Heart right ventricle (tissue), 16 donors: ENCODE measurements at regions not wholly inside any gene's neighbourhood (a gene's known extent, or its start where the extent isn't known, plus 50 kb on each side); places are given as distances from the start of the nearest gene placed in this dataset.

Experiments
- ATAC-seq, 8 donors: fragments of 200-7000 bp; cut with Tn5 transposase; one replicate each; pipeline ENCODE4 v1.9.1; 2020; ENCODE audit warnings: mild to moderate bottlenecking in 8 of 8, moderate library complexity in 8 of 8, moderate number of reproducible peaks in 1 of 8
- DNase-seq, 2 donors: peaks; one replicate each; pipeline ENCODE4 v3.0.0-alpha.2; 2020
- H3K27ac ChIP-seq, 10 donors: fragments of 200-600 bp; sonication (generic) in 2 of 10; one replicate each; pipeline versions ENCODE4 v1.5.0 to v1.8.0; 2020 to 2022; ENCODE audit warnings: mild to moderate bottlenecking in 3 of 10
- H3K27me3 ChIP-seq, 7 donors: fragments of 200-600 bp; one replicate each; pipeline ENCODE4 v1.8.0; 2021 to 2022; ENCODE audit warnings: mild to moderate bottlenecking in 2 of 7
- H3K36me3 ChIP-seq, 9 donors: fragments of 200-600 bp; sonication (generic) in 1 of 9; one replicate each; pipeline versions ENCODE4 v1.5.0 to v1.8.0; 2020 to 2022; ENCODE audit warnings: mild to moderate bottlenecking in 2 of 9
- H3K4me1 ChIP-seq, 9 donors: fragments of 200-600 bp; sonication (generic) in 1 of 9; one replicate each; pipeline versions ENCODE4 v1.5.0 to v1.8.0; 2020 to 2022; ENCODE audit warnings: mild to moderate bottlenecking in 4 of 9
- H3K4me3 ChIP-seq, 10 donors: fragments of 200-600 bp; sonication (generic) in 2 of 10; one replicate each; pipeline versions ENCODE4 v1.5.0 to v1.8.0; 2020 to 2022; ENCODE audit warnings: mild to moderate bottlenecking in 7 of 10, moderate library complexity in 2 of 10
- H3K9me3 ChIP-seq, 11 donors: fragments of 200-600 bp in 10 of 11; sonication (generic) in 2 of 11; one replicate each; pipeline versions ENCODE4 v1.5.0 to v1.8.0; 2013 to 2022; ENCODE audit warnings: mild to moderate bottlenecking in 2 of 11, control low read depth in 1 of 11, moderate library complexity in 1 of 11
- CTCF ChIP-seq, 9 donors: fragments of 200-600 bp; sonication (generic) in 2 of 9; IDR thresholded peaks; one replicate each; pipeline versions ENCODE4 v1.5.0 to v1.8.0; 2021 to 2022; ENCODE audit warnings: antibody characterized with exemption in 9 of 9, mild to moderate bottlenecking in 5 of 9, moderate library complexity in 1 of 9
- WGBS, 2 donors: extraction: QIAGEN DNeasy Blood & Tissue Kit; methylation state at CpG; one replicate each; pipeline ENCODE4 v1.1.7; 2013; ENCODE audit warnings: inconsistent platforms in 1 of 2; 5-methylcytosine and 5-hydroxymethylcytosine counted together
- intact Hi-C, 10 donors: fragments of 100-400 bp; cut with DNase I; formaldehyde crosslinking; loops; one replicate each; pipeline versions ENCODE4 v1.11.1 to v1.14.2; 2022
- donor health status: Arrhythmogenic right ventricular cardiomyopathy.
- donor health status: ischemic (EF 13 %, LVEDD 7.1; RV severe dilation, severe dysfunction).
- donor health status: healthy with polysubstance abuse.
- donor health status: DM: no; HTN: yes; CAD: no.
- donor health status: DM: no; HTN: no; CAD: no.
- donor health status: ischemic (EF 25% LVEDD 6.9; RV normal size, moderate dysfunction).
- donor health status: ischemic (EF 25% LVEDD 5.7; RV mildly dilated, moderate dysfunction).
- donor health status: healthy.
- donor health status: DM: yes; HTN: yes; CAD: no.
- donor health status: Ischemic cardiomyopathy.
- donor health status: ischemic (EF 35%, LVEDD 5.7; RV mildly dilated, moderate dysfunction).
- donor health status: nonischemic (EF 11% LVEDD 7.7; RV severe dilation, severe dysfunction).
- donor health status: DM: yes; HTN: yes; CAD: no.
- donor health status: PGD.
- donor health status: ischemic (EF 29% LVEDD 5.4; RV normal size, mild dysfunction).
- donor health status: nonischemic (EF 23%, LVEDD 6.1; RV moderate dilation, normal function).

DNA sequence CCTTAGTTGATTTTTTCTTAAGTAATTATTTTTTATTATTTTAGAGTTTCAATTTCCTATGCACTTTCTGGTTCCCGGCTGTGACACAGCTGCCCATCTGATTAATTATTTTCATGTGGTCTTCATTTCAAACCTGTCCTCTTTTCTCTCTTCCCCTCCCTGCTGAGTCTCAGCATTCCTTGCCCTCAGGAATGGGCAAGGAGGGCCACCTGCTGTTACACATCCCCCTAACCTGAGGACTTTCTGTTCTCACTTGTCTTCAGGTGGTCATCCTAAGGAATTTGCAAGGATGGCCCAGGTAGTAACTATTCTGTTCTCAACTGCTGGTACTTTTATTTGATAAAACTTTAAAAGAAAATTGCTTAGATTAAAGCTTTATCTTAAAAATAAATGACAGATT lies 545.0 kb downstream of the OTOL1 start:
- no peak for DNase-seq
- no peaks in the 10 kb centered on the region for H3K4me1 ChIP-seq
- no peaks in the 10 kb centered on the region for H3K9me3 ChIP-seq
- H3K27ac ChIP-seq: no peak overlapping the region
- WGBS, 2 donors: 78 to 85% methylated on average over 1 of the region's 1 CpG
- H3K27me3 ChIP-seq: no peaks in the 10 kb centered on the region
- intact Hi-C loops: no loop called here
- ATAC-seq: no peak
- no peak for TF ChIP-seq CTCF (IDR thresholded peaks at IDR 0.05)
- no peaks in the 10 kb centered on the region for H3K36me3 ChIP-seq
- no peak overlapping the region for H3K4me3 ChIP-seq

DNA sequence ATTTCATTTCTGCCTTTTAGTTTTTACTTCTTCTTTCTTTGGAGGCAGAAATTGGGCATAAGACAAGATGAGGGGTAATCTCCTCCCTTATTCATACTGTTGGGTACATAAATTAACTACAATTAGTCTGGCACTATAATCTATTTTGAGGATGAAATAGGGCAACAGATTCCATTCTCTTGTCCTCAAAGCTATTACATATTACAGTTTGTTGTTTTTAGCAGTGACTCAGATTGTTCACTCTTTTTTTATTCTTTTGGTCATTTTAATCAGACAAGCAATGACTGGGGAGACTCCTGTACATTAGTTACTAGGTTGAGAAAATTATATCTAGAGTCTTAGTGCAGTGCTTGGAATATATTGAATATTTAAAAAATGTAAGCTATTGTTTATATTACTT lies 556.0 kb downstream of the OTOL1 start:
- no peaks in the 10 kb centered on the region for H3K27me3 ChIP-seq
- no peaks in the 10 kb centered on the region for H3K9me3 ChIP-seq
- intact Hi-C loops: no loop called here
- no peak overlapping the region for H3K4me3 ChIP-seq
- DNase-seq (no peak), ATAC-seq (no peak)
- H3K4me1 ChIP-seq: no peaks in the 10 kb centered on the region
- no peak overlapping the region for H3K27ac ChIP-seq
- H3K36me3 ChIP-seq: no peaks in the 10 kb centered on the region
- no peak for TF ChIP-seq CTCF (IDR thresholded peaks at IDR 0.05)

DNA sequence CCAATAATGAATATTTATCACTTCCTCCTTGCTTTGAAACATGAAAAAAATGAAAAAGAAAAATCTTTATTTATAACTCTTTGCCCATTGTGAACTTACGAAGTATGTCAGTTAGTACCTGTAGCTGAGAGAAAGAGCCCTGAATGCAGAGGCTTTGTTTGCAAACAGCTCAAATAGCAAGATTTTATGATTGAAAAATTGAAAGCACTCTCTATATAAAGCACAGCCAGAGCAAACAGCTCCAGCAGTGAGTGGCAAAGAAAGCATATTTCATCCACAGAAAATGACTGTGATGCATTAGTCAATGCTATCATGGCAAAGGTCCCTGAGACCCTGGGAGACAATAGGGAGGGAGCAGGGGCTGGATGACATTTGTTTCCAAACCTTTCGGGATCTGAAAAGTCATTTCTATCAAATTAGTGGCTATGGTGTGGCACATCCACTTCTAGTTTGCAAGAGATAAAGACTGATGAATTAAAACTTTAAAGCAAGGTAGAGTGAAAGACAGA lies 576.1 kb downstream of the OTOL1 start:
- H3K36me3 ChIP-seq: no peaks in the 10 kb centered on the region
- no peak for DNase-seq
- intact Hi-C loops: no loop called here
- H3K9me3 ChIP-seq: no peaks in the 10 kb centered on the region
- no peak for TF ChIP-seq CTCF (IDR thresholded peaks at IDR 0.05)
- H3K4me1 ChIP-seq: no peaks in the 10 kb centered on the region
- ATAC-seq: no peak
- H3K27ac ChIP-seq: no peak overlapping the region
- H3K4me3 ChIP-seq: no peak overlapping the region
- 61 to 81% methylated on average over 2 of the region's 2 CpGs for WGBS, 2 donors
- no peaks in the 10 kb centered on the region for H3K27me3 ChIP-seq

- Histone ChIP-seq H3K27ac (no peak overlapping the region), H3K9me3 (no peaks in the 10 kb centered on the region), H3K27me3 (no peaks in the 10 kb centered on the region), H3K36me3 (no peaks in the 10 kb centered on the region), H3K4me3 (no peak overlapping the region), H3K4me1 (no peaks in the 10 kb centered on the region)
- no peak for TF ChIP-seq CTCF (IDR thresholded peaks at IDR 0.05)
- no peak for DNase-seq
- WGBS, 2 donors: 43 to 46% methylated on average over 4 of the region's 4 CpGs
- no peak for ATAC-seq
- intact Hi-C loops: no loop called here
Measured at GRCh38 chr3:162073422-162073975, 576.9 kb downstream of the OTOL1 start.
